Upper lobe of left lung (tissue), 4 donors: ENCODE measurements at regions not wholly inside any gene's neighbourhood (a gene's known extent, or its start where the extent isn't known, plus 50 kb on each side); places are given as distances from the start of the nearest gene placed in this dataset.

ENCODE experiments used
- EP300 ChIP-seq, 4 donors: sonication (generic); formaldehyde crosslinking; IDR thresholded peaks; one replicate each; pipeline ENCODE4 v1.5.1; 2017; ENCODE audit warnings: antibody characterized with exemption in 4 of 4, control low read depth in 2 of 4
- POLR2A ChIP-seq, 4 donors: fragments of 450-650 bp; IDR thresholded peaks; one replicate each; pipeline ENCODE4 v1.5.1; 2016 to 2017; ENCODE audit warnings: antibody characterized with exemption in 4 of 4, mild to moderate bottlenecking in 2 of 4
- TF ChIP-seq, protein P1 (sequence below), 6 experiments: fragments of 450-650 bp in 4 of 6; fragments of 200-600 bp in 2 of 6; sonication (generic) in 2 of 6; IDR thresholded peaks; one replicate each; pipeline ENCODE4 v1.5.1; 2016 to 2019; ENCODE audit warnings: antibody characterized with exemption in 6 of 6

GRCh38 chr10:105700218-105700617, 1059.1 kb downstream of the SORCS3 start:
- TF ChIP-seq, protein P1, sequence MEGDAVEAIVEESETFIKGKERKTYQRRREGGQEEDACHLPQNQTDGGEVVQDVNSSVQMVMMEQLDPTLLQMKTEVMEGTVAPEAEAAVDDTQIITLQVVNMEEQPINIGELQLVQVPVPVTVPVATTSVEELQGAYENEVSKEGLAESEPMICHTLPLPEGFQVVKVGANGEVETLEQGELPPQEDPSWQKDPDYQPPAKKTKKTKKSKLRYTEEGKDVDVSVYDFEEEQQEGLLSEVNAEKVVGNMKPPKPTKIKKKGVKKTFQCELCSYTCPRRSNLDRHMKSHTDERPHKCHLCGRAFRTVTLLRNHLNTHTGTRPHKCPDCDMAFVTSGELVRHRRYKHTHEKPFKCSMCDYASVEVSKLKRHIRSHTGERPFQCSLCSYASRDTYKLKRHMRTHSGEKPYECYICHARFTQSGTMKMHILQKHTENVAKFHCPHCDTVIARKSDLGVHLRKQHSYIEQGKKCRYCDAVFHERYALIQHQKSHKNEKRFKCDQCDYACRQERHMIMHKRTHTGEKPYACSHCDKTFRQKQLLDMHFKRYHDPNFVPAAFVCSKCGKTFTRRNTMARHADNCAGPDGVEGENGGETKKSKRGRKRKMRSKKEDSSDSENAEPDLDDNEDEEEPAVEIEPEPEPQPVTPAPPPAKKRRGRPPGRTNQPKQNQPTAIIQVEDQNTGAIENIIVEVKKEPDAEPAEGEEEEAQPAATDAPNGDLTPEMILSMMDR (IDR thresholded peaks at IDR 0.05): no peak
- TF ChIP-seq POLR2A (IDR thresholded peaks at IDR 0.05): no peak
- TF ChIP-seq EP300 (IDR thresholded peaks at IDR 0.05): no peak
